ENCODE measurements at regions not wholly inside any gene's neighbourhood (a gene's known extent, or its start where the extent isn't known, plus 50 kb on each side); places are given as distances from the start of the nearest gene placed in this dataset.

DNA sequence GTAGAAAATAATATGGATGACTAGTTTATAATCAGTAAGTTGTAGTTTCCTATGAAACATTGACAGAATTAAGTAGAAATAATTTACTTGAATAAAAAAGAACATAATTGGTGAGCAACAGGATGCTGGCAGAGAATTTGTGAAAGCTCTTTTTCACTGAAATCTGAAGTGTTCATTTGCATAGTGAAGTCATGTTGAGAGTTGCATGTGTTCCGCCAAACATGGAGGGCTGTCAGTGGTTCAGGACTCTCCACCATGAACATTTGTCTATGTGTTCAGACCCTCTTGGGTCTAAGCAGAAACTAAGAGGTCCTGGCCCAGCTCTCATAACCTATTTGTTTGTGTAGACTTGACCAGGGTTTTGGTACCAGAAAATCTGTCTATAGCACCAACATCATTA lies 182.5 kb upstream of the LINC00305 start:
- H3K79me2 ChIP-seq (ENCODE audit: control insufficient read depth, insufficient read depth, low read length): no peaks in the 10 kb centered on the region
- no peaks in the 10 kb centered on the region for H3K27me3 ChIP-seq (ENCODE audit: control insufficient read depth, insufficient read depth, low read length)
- no peaks in the 10 kb centered on the region for H3K4me1 ChIP-seq (ENCODE audit: control insufficient read depth, extremely low read depth, insufficient read depth, low read length)
- H3K4me2 ChIP-seq (ENCODE audit: extremely low read depth, insufficient read depth, low read length): no peak overlapping the region
- H3K27ac ChIP-seq (ENCODE audit: insufficient read depth, low read length): no peak overlapping the region
- no peak overlapping the region for H3K9ac ChIP-seq (ENCODE audit: insufficient read depth, low read length)
- no peak for TF ChIP-seq EZH2 (IDR thresholded peaks at IDR 0.05; ENCODE audit: low read length, missing control alignments)
- TF ChIP-seq, protein P1, sequence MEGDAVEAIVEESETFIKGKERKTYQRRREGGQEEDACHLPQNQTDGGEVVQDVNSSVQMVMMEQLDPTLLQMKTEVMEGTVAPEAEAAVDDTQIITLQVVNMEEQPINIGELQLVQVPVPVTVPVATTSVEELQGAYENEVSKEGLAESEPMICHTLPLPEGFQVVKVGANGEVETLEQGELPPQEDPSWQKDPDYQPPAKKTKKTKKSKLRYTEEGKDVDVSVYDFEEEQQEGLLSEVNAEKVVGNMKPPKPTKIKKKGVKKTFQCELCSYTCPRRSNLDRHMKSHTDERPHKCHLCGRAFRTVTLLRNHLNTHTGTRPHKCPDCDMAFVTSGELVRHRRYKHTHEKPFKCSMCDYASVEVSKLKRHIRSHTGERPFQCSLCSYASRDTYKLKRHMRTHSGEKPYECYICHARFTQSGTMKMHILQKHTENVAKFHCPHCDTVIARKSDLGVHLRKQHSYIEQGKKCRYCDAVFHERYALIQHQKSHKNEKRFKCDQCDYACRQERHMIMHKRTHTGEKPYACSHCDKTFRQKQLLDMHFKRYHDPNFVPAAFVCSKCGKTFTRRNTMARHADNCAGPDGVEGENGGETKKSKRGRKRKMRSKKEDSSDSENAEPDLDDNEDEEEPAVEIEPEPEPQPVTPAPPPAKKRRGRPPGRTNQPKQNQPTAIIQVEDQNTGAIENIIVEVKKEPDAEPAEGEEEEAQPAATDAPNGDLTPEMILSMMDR (conservative IDR thresholded peaks at IDR 0.05 in 1 of 2, IDR thresholded peaks at IDR 0.05 in 1 of 2; ENCODE audit: low read depth in 1 of 2, low read length in 2 of 2): no peak
- H4K20me1 ChIP-seq (ENCODE audit: control insufficient read depth, extremely low read depth, insufficient read depth, low read length): no peaks in the 10 kb centered on the region
- no peak overlapping the region for H3K4me3 ChIP-seq (replicated peaks in 1 of 4; ENCODE audit: control extremely low read depth in 1 of 4, insufficient read depth in 1 of 4, low read depth in 3 of 4, low read length in 4 of 4)
- H2AFZ ChIP-seq (ENCODE audit: low read length): no peak overlapping the region
- no peaks in the 10 kb centered on the region for H3K9me3 ChIP-seq (ENCODE audit: control insufficient read depth, insufficient read depth, low read depth, low read length)
- no peak for DNase-seq (ENCODE audit: low read depth in 2 of 2)
- H3K36me3 ChIP-seq (ENCODE audit: control insufficient read depth, insufficient read depth, low read length): no peaks in the 10 kb centered on the region

DNA sequence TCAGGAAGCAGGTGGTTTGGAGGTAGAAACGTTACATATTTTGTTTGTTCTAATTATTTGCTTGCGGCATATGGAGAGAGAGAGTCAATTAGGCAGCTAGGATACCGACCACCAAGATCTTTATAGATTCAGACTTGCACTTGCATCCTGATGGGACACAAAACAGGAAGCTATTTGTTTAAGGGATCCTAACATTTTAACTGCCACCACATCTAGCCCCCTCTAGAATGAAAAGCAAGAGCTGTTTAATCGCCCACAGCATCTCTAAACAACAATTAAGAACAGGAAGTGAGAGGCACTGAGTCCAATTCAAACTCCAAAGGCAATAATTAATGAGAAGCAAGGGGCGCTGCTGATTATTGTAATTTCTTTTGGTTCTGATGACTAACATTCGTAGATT lies 182.0 kb upstream of the LINC00305 start:
- Histone ChIP-seq H4K20me1 (ENCODE audit: control insufficient read depth, extremely low read depth, insufficient read depth, low read length) (no peaks in the 10 kb centered on the region), H3K27me3 (ENCODE audit: control insufficient read depth, insufficient read depth, low read length) (no peaks in the 10 kb centered on the region), H3K27ac (ENCODE audit: insufficient read depth, low read length) (no peak overlapping the region), H3K36me3 (ENCODE audit: control insufficient read depth, insufficient read depth, low read length) (no peaks in the 10 kb centered on the region), H3K9ac (ENCODE audit: insufficient read depth, low read length) (no peak overlapping the region), H2AFZ (ENCODE audit: low read length) (no peak overlapping the region), H3K4me1 (ENCODE audit: control insufficient read depth, extremely low read depth, insufficient read depth, low read length) (no peaks in the 10 kb centered on the region), H3K4me2 (ENCODE audit: extremely low read depth, insufficient read depth, low read length) (no peak overlapping the region), H3K4me3 (replicated peaks in 1 of 4; ENCODE audit: control extremely low read depth in 1 of 4, insufficient read depth in 1 of 4, low read depth in 3 of 4, low read length in 4 of 4) (no peak overlapping the region), H3K79me2 (ENCODE audit: control insufficient read depth, insufficient read depth, low read length) (no peaks in the 10 kb centered on the region), H3K9me3 (ENCODE audit: control insufficient read depth, insufficient read depth, low read depth, low read length) (no peaks in the 10 kb centered on the region)
- no peak for DNase-seq (ENCODE audit: low read depth in 2 of 2)
- TF ChIP-seq EZH2 (IDR thresholded peaks at IDR 0.05; ENCODE audit: low read length, missing control alignments): no peak
- TF ChIP-seq, protein P1 (conservative IDR thresholded peaks at IDR 0.05 in 1 of 2, IDR thresholded peaks at IDR 0.05 in 1 of 2; ENCODE audit: low read depth in 1 of 2, low read length in 2 of 2): no peak

DNA sequence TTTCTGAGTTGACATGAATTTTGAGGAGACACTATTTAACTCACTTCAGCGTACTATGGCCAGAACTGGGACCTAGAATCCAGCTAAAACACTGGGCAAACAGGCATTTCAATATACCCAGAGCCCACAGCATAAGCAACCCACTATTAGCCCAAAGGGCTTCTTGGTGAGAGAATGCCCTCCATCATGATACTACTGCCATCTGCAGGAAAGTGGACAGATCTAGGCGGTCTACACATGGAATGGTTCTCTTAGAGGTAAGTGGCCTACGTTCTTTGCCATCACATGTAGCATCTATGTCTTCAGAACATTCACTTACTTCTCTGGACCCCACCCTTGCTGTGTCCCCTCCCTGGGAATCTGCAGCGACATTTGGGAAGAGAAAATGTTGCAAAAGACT lies 181.3 kb upstream of the LINC00305 start:
- H3K4me1 ChIP-seq (ENCODE audit: control insufficient read depth, extremely low read depth, insufficient read depth, low read length): no peaks in the 10 kb centered on the region
- H3K4me3 ChIP-seq (replicated peaks in 1 of 4; ENCODE audit: control extremely low read depth in 1 of 4, insufficient read depth in 1 of 4, low read depth in 3 of 4, low read length in 4 of 4): no peak overlapping the region
- no peaks in the 10 kb centered on the region for H3K9me3 ChIP-seq (ENCODE audit: control insufficient read depth, insufficient read depth, low read depth, low read length)
- no peak for TF ChIP-seq EZH2 (IDR thresholded peaks at IDR 0.05; ENCODE audit: low read length, missing control alignments)
- TF ChIP-seq, protein P1 (conservative IDR thresholded peaks at IDR 0.05 in 1 of 2, IDR thresholded peaks at IDR 0.05 in 1 of 2; ENCODE audit: low read depth in 1 of 2, low read length in 2 of 2): no peak
- no peaks in the 10 kb centered on the region for H3K27me3 ChIP-seq (ENCODE audit: control insufficient read depth, insufficient read depth, low read length)
- H3K9ac ChIP-seq (ENCODE audit: insufficient read depth, low read length): no peak overlapping the region
- H3K27ac ChIP-seq (ENCODE audit: insufficient read depth, low read length): no peak overlapping the region
- no peak overlapping the region for H2AFZ ChIP-seq (ENCODE audit: low read length)
- H4K20me1 ChIP-seq (ENCODE audit: control insufficient read depth, extremely low read depth, insufficient read depth, low read length): no peaks in the 10 kb centered on the region
- no peaks in the 10 kb centered on the region for H3K79me2 ChIP-seq (ENCODE audit: control insufficient read depth, insufficient read depth, low read length)
- no peak overlapping the region for H3K4me2 ChIP-seq (ENCODE audit: extremely low read depth, insufficient read depth, low read length)
- H3K36me3 ChIP-seq (ENCODE audit: control insufficient read depth, insufficient read depth, low read length): no peaks in the 10 kb centered on the region
- no peak for DNase-seq (ENCODE audit: low read depth in 2 of 2)

Data from fibroblast of lung (primary cell).